HG02973 (cell line): ENCODE measurements at regions not wholly inside any gene's neighbourhood (a gene's known extent, or its start where the extent isn't known, plus 50 kb on each side); places are given as distances from the start of the nearest gene placed in this dataset.

Experiments used
- ATAC-seq: cut with Tn5 transposase; IDR thresholded peaks from one replicate; pipeline ENCODE4 v1.9.1; 2021; ENCODE audit warnings: moderate library complexity; ENCODE audit not compliant: unreplicated experiment

DNA sequence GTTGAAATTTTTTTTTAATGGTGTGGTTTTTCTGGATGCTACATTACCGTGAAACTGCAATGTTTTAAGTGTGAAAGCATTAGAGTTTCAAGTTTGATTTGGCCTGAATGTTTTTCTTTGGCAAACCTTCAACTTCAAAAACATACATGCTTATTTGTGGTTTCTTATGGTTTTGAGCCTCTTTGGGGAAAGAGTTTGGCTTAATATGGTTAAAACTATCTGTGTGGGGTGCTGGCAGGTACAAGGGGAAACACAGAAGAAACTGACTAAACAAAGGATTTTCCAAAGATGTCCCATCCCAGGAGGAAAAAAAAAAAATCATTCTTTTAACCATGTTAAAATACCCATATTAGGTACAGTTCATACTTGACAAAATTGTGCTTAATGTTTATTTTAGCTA lies 121.1 kb downstream of the HGF start:
- no peak for ATAC-seq

- ATAC-seq: no peak
These were observed 124.4 kb downstream of the HGF start for GRCh38 chr7:81645435-81645834.

GRCh38 chr7:81641873-81642272 lies 128.0 kb downstream of the HGF start:
- ATAC-seq: no peak

- no peak for ATAC-seq
These were observed 131.6 kb downstream of the HGF start for GRCh38 chr7:81638198-81638597.

DNA sequence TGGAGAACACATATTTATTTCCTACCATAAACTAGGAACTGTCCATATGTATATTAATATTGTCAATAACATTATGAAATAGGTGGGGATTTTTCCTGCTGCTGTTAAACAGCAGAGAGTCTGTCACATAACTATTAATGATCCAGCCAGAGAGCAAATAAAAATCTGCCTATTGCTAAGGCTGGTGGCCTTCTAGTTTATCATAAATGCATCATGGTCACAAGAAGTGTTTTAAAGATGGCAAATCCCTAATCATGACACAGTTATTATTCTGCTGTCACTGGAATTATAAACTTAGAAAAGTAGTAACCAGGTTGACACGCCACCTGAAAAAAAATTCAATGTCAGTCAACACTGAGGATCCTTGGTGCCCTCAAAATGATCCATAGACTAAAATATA lies 132.3 kb downstream of the HGF start:
- no peak for ATAC-seq

GRCh38 chr7:81632418-81632817 lies 137.4 kb downstream of the HGF start:
- ATAC-seq: no peak

GRCh38 chr7:81630600-81630999 lies 139.2 kb downstream of the HGF start:
- no peak for ATAC-seq

DNA sequence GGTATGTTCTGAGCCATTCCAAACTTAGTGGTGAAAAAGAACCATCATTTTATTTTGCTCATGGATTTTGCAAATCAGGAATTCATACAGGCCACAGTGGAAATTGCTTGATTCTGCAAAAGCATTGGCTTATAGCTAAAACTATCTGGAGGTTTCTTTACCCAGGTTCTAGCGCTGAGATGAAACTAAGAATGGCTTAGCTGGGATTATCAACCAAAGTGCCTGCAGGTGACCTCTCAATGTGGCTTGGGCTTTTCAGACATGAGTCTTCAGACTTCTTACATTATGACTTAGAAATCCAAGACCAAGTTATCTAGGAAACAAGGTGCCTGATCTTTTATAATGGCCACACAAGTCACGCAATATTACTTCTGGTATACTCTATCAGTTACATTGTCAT lies 140.1 kb downstream of the HGF start:
- ATAC-seq: no peak

DNA sequence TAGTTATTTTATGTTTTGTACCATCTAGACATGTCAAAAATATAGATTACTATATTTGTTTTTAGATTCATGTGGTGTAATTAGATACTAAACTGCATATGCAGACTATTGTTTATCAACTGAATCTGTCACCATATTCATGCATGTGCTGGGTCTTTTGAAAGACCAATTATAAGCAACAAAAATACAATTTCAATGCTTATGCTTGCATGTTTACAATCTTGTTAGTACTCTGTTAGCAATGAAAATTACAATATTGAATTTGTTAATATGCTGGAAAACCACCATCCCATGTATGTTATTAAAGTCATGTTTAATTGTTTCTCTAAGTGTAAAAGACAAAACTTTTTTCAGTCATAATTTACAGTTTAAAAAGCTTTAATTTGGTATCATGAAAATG lies 140.9 kb downstream of the HGF start:
- no peak for ATAC-seq

DNA sequence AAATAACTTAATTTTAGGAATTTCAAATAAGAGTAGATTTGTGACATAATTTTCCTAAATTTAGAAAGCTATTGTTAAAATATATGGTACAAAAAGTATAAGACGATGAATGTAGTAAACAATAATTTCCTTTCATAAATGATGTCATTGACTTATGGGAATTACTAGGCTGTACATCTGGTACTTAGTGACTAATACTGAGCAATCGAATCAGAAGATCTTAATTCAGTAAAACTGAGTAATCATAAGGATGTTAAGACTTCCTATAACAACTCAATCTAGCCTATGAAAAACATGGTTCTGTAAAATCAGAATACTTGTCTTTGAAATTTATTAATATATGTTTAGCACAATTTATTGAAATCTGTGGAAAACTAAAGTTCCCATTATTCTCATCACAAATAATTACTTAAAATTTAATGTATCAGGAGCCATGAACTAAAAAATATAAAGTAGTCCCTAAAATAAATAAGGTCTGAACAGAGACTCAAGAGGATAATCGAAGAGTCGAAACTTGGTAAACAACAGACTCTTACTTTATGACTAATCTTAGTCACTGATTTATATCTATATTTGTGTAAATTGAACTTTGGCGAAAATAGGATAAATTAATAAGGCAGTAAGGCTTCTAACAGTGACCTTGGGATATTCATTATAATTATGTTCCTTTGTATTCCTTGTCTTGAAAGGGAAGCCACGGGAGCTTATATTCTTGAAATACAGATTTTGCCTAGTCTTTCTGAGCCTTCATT lies 142.1 kb downstream of the HGF start:
- no peak for ATAC-seq

GRCh38 chr7:81626008-81626407 lies 143.8 kb downstream of the HGF start:
- no peak for ATAC-seq

DNA sequence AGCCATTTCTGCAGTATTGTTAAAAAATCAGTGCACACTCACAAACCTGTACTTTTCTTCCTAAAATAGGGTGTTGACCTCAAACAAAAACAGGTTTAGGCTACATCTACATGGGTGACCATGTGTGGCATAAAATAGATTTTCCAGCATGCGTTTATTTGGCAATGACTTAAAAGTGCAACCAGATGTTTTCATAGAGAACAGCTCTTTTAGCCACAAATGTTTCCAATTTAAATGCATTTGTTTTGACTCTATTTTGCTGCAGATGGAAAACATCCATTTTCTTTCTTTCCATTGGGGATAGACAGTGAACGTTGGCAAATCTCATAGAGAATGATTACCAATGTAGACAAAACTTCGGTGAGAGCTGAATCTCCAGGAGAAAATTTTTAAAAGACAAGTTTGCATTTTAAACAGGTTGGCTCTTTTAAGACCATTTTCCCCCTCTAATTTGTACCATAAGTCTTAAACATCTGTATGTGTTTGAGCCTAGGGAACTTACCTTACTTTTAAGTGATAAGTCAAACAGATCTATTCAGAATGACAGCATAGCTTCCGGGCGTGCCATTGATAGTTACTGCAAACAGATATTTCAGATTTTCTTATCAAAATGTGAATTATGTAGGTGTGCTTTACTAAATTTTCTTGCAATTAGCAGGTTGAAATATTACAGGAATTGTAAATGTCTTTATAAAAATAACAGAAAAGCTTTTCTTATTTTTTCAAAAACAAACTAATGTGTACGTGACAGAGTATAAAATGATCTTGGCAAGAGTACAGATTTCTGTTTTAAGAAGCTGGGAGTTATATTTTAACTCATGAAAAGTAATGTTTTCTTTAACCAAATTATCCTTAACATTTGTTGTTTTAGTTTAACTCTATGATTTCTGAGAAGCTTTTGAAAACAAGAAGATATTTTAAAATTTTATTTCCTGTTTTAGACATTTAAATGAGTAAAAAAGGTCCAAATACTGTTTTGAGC lies 144.9 kb downstream of the HGF start:
- ATAC-seq: no peak

- ATAC-seq: no peak
These were observed 145.7 kb downstream of the HGF start for GRCh38 chr7:81624021-81624592.

DNA sequence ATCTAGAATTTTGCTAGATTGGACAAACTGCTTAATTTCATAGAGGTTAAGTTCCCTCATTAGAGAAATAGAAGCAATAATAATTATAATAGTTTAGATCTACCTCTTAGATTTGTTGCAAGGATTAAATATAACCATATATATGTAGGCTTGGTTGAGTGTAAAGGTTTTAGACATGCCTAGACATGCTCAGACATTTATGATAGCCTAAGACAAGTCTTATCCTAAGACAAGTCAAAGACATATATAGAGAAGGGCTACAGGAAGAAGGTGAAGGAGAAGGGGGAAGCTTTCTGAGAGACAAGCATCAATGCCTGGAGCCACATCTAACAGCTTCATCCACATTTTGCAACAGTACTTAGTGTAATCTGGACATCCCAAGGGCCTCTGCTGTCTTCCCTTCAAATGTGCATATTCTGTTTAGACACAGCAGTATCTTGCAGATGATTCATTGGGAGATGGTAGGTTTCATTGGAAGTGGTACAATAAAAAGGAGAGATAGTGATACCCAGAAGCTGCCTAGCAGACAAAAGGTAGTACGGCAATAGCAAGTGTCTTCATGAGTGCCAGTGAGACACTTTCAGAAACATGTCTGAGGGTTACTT lies 146.5 kb downstream of the HGF start:
- no peak for ATAC-seq

- no peak for ATAC-seq
These were observed 148.0 kb downstream of the HGF start for GRCh38 chr7:81621893-81622292.

GRCh38 chr7:81618396-81619014 lies 151.3 kb downstream of the HGF start:
- no peak for ATAC-seq

DNA sequence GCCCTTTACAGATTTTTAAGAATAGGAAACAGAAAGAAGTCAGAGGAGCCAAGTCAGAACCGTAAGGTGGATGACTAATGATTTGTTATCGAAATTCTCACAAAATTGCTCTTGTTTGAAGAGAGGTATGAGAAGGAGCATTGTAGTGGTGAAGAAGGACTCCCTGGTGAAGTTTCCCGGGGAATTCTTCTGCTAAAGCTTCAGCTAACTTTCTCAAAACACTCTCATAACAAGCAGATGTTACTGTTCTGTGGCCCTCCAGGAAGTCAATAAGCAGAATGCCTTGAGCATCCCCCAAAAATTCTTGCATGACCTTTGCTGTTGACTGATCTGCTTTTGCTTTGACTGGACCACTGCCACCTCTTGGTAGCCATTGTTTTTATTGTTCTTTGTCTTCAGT lies 152.9 kb downstream of the HGF start:
- ATAC-seq: no peak

GRCh38 chr7:81611805-81612204 lies 158.0 kb downstream of the HGF start:
- ATAC-seq: no peak

GRCh38 chr7:81611040-81611439 lies 158.8 kb downstream of the HGF start:
- ATAC-seq: no peak

- no peak for ATAC-seq
These were observed 161.0 kb downstream of the HGF start for GRCh38 chr7:81608748-81609382.
